Memory B cell (primary cell): ENCODE measurements at regions not wholly inside any gene's neighbourhood (a gene's known extent, or its start where the extent isn't known, plus 50 kb on each side); places are given as distances from the start of the nearest gene placed in this dataset.
"Not testable (repeated sequence)": the region's sequence is repeated elsewhere in the genome, so short reads cannot be mapped to it uniquely, and the experiment has no call there.

Source experiments
- ATAC-seq: fragments of 150-1000 bp; cut with Tn5 transposase; 2 replicates; pipeline ENCODE4 v1.10.0; 2021; ENCODE audit warnings: low read depth, mild to moderate bottlenecking, moderate library complexity
- DNase-seq, 2 donors: peaks; one replicate each; pipeline ENCODE4 v3.0.0; 2022; ENCODE audit warnings: low spot score in 2 of 2
- H3K27ac Mint-ChIP-seq: one replicate; pipeline ENCODE4 v1.8.0; 2022; ENCODE audit warnings: mild to moderate bottlenecking, moderate library complexity, mixed read lengths
- H3K27me3 Mint-ChIP-seq: one replicate; pipeline ENCODE4 v1.8.0; 2022; ENCODE audit warnings: mixed read lengths
- H3K36me3 Mint-ChIP-seq: one replicate; pipeline ENCODE4 v1.8.0; 2022; ENCODE audit warnings: mild to moderate bottlenecking, mixed read lengths
- H3K4me1 Mint-ChIP-seq: one replicate; pipeline ENCODE4 v1.8.0; 2022; ENCODE audit warnings: mixed read lengths
- H3K4me3 Mint-ChIP-seq: one replicate; pipeline ENCODE4 v1.8.0; 2022; ENCODE audit warnings: mild to moderate bottlenecking, moderate library complexity, mixed read lengths
- H3K9me3 Mint-ChIP-seq: one replicate; pipeline ENCODE4 v1.8.0; 2022; ENCODE audit warnings: mixed read lengths

DNA sequence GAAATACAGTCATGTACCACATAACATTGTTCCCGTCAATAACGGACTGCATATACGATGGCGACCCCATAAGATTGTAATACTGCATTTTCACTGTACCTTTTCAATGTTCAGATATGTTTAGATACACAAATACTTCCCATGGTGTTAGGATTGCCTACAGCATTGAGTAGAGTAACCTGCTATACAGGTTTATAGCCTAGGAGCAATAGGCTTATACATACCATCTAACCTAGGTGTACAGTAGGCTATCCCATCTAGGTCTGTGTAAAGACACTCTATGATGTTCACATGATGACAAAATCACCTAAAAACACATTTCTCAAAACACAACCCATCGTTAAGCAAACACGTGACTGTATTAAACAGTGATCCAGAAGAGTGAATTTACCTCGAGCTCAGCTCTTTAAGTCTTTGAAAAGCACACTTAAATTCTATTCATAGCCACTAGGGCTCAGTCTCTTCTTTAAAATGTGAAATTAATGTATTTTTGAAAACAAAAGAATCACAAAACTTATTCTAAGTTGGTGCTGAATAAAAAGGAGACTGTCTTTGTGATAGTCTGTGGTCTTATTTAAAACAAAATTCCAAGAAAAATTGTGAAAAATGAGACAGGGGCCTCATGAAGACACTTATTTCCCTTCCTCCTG lies 239.1 kb upstream of the ARID2 start:
- H3K36me3 Mint-ChIP-seq: no peaks in the 10 kb centered on the region

GRCh38 chr12:45494279-45494678 lies 235.2 kb upstream of the ARID2 start:
- no peak overlapping the region for H3K27ac Mint-ChIP-seq
- no peaks in the 10 kb centered on the region for H3K36me3 Mint-ChIP-seq
- DNase-seq (no peak), ATAC-seq (no peak)
- peaks cover 3% of the 10 kb centered on the region for H3K27me3 Mint-ChIP-seq
- H3K4me1 Mint-ChIP-seq: no peaks in the 10 kb centered on the region
- no peak overlapping the region for H3K4me3 Mint-ChIP-seq
- peaks cover 3% of the 10 kb centered on the region for H3K9me3 Mint-ChIP-seq

More for the DNA sequence above, 239.1 kb upstream of the ARID2 start:
- Mint-ChIP-seq H3K4me1 (no peaks in the 10 kb centered on the region), H3K4me3 (no peak overlapping the region), H3K27ac (no peak overlapping the region), H3K9me3 (peaks cover 3% of the 10 kb centered on the region), H3K27me3 (no peaks in the 10 kb centered on the region)
- ATAC-seq: no peak
- DNase-seq: no peak

DNA sequence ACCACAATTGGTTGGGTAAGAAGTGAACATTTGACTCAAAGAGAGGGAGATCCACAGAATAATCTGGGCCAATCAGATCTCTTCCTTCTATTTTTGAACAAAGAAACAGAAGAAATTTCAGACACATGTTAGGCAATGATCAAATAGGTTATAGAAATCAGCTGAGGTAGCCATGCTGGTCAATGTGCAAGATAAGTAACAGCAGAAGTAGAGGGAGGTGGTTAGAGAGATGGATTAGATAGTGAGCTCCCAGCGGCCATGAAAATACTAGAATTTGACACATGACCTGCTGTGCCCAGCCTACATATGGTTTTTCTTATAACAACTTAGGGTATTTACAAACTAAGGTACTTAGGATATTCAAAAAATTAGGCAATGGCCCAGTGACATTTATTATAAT lies 230.9 kb upstream of the ARID2 start:
- ATAC-seq: no peak
- Mint-ChIP-seq H3K36me3 (no peaks in the 10 kb centered on the region), H3K27me3 (peaks cover 3% of the 10 kb centered on the region)

DNA sequence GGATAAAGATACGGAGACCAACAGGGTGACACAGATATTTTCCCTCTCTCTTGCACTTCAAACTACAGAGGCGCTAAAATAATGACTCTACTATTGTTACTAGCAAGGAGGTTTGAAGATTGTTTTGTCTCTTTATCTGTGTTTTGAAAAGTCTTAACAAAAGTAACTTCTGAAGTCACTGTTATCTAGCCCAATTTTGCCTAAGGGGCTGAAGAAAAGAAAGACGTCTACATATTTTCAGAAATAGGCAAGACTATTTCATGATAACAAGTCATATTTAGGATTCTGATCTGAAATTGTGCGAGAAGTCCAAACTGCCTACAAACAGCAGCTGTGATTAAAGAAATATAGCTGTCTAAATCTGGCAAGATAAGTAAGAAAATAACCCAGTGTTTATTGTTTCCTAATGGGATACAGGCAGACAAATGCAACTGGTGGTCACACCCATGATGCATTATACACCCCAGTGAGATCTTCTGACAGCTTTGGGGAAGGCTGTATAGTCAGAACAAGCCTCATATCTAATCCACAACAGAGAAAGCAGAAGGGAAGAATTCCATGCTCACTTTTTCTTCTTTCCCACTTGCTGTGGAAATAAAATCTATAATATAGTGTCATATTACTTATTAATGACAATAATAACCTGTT lies 226.9 kb upstream of the ARID2 start:
- no peak overlapping the region for H3K27ac Mint-ChIP-seq
- H3K27me3 Mint-ChIP-seq: no peaks in the 10 kb centered on the region
- H3K4me3 Mint-ChIP-seq: no peak overlapping the region
- DNase-seq (no peak), ATAC-seq (no peak)
- no peaks in the 10 kb centered on the region for H3K9me3 Mint-ChIP-seq
- H3K4me1 Mint-ChIP-seq: peaks cover 3% of the 10 kb centered on the region
- no peaks in the 10 kb centered on the region for H3K36me3 Mint-ChIP-seq

More for the DNA sequence above, 230.9 kb upstream of the ARID2 start:
- H3K9me3 Mint-ChIP-seq: no peaks in the 10 kb centered on the region
- no peak overlapping the region for H3K4me3 Mint-ChIP-seq
- H3K4me1 Mint-ChIP-seq: peaks cover 3% of the 10 kb centered on the region
- H3K27ac Mint-ChIP-seq: no peak overlapping the region
- no peak for DNase-seq

DNA sequence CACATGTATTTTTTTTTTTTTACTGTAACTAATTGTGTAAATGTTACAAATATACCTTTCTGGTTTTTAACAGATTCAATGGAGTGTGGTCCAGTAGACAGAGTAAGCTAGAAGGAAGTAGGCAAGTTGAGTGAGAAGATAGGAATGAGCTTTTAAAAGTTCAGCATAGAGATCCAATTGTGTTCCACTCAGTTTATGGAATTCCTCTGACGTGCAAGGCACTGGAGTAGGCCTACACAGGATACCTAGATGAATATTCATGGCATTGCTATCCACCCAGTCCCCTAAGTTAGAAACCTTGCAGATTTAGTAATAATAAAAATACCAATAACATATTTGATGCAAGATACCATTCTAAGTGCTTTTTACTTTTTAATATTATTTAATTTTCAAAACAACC lies 225.6 kb upstream of the ARID2 start:
- peaks cover 3% of the 10 kb centered on the region for H3K4me1 Mint-ChIP-seq
- H3K4me3 Mint-ChIP-seq: no peak overlapping the region
- no peaks in the 10 kb centered on the region for H3K9me3 Mint-ChIP-seq
- no peak overlapping the region for H3K27ac Mint-ChIP-seq
- no peak for DNase-seq
- H3K27me3 Mint-ChIP-seq: no peaks in the 10 kb centered on the region
- no peaks in the 10 kb centered on the region for H3K36me3 Mint-ChIP-seq
- no peak for ATAC-seq

DNA sequence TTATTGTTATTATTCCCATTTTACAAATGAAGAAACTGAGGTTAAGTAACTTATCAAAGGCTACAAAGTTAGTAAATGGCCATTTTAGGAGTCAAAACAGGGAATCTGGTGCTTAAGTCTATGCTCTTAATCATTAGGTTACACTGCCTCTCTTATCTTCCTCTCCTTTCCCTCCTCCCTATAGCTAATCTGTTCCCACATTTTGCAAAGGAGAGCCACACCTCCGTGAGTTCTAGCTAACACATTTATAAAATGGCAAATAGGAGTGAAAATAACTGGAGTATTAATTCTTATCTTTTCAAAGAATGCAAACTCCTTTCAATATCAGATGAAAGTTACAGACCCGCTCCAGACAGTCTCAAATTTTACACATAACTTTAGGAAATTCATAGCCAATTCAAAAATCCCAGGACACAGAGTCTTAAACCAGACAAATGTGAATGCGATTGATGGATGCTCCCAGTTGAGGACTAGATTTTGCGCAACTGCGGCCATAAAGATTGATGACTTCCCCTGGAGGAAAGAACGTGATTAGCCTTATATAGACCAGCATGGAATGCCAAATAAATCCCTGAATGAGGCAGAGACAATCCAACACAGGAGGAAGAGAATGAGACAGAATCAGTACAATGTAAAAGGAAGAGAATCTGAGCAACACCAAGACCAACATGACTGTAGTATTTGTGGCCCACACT lies 225.0 kb upstream of the ARID2 start:
- Mint-ChIP-seq H3K36me3 (no peaks in the 10 kb centered on the region), H3K4me1 (peaks cover 3% of the 10 kb centered on the region), H3K27ac (no peak overlapping the region), H3K27me3 (no peaks in the 10 kb centered on the region), H3K4me3 (no peak overlapping the region), H3K9me3 (no peaks in the 10 kb centered on the region)
- ATAC-seq: no peak
- DNase-seq: no peak

DNA sequence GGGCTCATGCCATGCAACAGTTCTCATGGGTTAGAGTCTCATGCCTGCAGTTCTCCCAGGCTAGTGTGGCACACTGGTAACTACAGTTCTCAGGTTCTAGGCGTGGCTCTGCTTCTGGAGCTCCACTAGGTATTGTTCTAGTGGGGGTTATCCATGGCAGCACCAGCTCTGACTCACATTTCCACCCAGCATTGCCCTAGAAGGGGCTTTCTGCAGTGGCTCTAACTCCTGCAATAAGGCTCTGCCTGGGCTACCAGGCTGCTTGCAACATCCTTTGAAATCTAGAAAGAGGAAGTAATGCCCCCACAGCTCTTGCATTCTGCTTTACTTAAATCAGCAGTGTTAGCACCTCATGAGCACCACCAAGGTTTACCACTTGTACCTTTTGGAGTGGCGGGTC lies 220.3 kb upstream of the ARID2 start:
- Mint-ChIP-seq H3K4me3 (no peak overlapping the region), H3K4me1 (no peaks in the 10 kb centered on the region), H3K27ac (no peak overlapping the region), H3K9me3 (peaks cover 5% of the 10 kb centered on the region), H3K36me3 (peaks cover 3% of the 10 kb centered on the region), H3K27me3 (peaks cover 2% of the 10 kb centered on the region)
- DNase-seq (peak in 1 of 2 donors; percentile 17), ATAC-seq (peak; percentile 94)

GRCh38 chr12:45509621-45510020 lies 219.9 kb upstream of the ARID2 start:
- H3K4me3 Mint-ChIP-seq: no peak overlapping the region
- H3K9me3 Mint-ChIP-seq: peaks cover 5% of the 10 kb centered on the region
- H3K27ac Mint-ChIP-seq: no peak overlapping the region
- peaks cover 3% of the 10 kb centered on the region for H3K36me3 Mint-ChIP-seq
- no peak for ATAC-seq
- H3K4me1 Mint-ChIP-seq: no peaks in the 10 kb centered on the region
- peaks cover 2% of the 10 kb centered on the region for H3K27me3 Mint-ChIP-seq
- DNase-seq: no peak

DNA sequence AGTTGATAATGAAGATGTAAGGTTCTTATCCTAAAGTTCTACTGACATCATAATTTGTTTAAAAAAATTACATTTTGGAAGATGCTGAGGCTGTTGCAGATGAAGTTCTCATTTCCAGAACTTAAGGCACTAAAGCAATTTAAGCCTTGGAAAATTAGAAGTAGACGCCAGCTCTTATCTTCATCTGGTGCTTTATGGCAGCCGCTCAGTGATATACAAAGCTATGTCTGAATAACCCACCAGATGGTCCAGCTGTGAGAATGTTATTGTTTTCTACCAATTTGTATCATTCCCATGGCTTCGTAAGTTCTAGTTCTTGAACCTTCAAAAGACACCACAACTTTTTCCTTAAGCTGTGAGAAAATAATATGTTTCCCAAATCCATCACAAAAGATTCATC lies 212.1 kb upstream of the ARID2 start:
- H3K4me3 Mint-ChIP-seq: no peak overlapping the region
- ATAC-seq (no peak), DNase-seq (no peak)
- peaks cover 2% of the 10 kb centered on the region for H3K9me3 Mint-ChIP-seq
- peaks cover 8% of the 10 kb centered on the region for H3K27me3 Mint-ChIP-seq
- H3K4me1 Mint-ChIP-seq: peaks cover 7% of the 10 kb centered on the region
- H3K27ac Mint-ChIP-seq: no peak overlapping the region
- H3K36me3 Mint-ChIP-seq: no peaks in the 10 kb centered on the region

DNA sequence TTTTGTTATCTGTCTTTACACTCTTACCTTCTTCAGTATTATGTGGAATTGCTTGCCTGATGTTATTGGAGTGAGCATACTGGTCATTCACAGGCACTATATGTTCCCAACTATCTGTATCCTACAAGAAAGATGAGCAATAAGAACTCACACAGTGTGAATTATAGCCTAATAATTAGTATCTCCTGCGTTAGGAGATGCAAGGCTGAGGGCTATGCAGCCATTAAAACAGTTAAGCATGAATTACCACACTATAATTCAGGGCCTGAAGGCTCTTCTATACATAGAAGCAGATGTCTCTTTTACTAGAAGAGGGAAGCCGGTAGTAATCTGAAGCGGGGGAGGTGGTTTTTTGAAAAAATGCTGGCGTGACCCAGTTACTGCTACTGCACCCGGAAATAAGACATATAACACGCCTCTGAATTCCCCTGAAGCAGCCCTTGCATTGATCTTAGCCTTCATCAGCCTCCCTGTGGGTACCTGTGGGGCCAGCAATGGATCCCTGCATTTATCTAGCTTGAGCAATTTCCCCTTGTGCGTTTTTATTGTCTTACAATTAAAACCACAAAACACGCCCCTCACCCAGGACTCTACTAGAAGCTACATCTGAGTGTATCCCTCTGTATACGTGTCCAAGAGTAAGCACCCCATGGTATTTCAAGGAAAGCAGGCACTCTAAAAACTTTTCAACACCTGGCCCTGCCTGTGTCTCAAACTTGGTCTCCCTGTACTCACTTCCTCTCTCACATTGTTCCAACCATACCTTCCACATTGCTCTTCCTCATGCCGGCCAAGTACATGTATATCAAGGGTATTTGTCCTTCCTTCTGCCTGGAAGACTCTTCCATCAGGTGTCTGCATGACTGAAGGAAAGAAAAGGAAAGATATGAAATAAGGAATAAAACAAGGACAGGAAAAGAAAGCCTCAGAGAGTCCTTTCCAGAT lies 210.9 kb upstream of the ARID2 start:
- H3K4me3 Mint-ChIP-seq: no peak overlapping the region
- H3K27ac Mint-ChIP-seq: no peak overlapping the region
- H3K9me3 Mint-ChIP-seq: peaks cover 6% of the 10 kb centered on the region
- H3K36me3 Mint-ChIP-seq: peaks cover 7% of the 10 kb centered on the region
- H3K27me3 Mint-ChIP-seq: peaks cover 9% of the 10 kb centered on the region
- DNase-seq (no peak), ATAC-seq (peak; percentile 86)
- peaks cover 7% of the 10 kb centered on the region for H3K4me1 Mint-ChIP-seq

DNA sequence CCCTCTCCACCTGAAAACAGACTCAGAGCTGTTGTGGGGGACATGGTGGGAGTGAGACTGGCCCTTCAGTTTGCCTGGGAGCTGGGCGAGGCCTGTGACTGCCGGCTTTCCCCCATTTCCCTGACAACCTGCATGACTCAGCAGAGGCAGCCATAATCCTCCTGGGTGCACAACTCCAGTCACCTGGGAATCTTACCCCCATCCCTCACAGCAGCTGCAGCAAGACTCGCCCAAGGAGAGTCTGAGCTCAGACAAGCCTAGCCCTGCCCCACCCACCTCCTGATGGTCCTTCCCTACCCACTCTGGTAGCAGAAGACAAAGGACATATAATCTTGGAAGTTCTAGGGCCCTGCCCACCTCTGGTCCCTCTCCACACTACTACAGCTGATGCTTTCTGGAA lies 207.3 kb upstream of the ARID2 start:
- Mint-ChIP-seq H3K4me1 (peaks cover 7% of the 10 kb centered on the region), H3K36me3 (peaks cover 13% of the 10 kb centered on the region), H3K27me3 (peaks cover 8% of the 10 kb centered on the region), H3K27ac (no peak overlapping the region), H3K9me3 (peaks cover 22% of the 10 kb centered on the region), H3K4me3 (no peak overlapping the region)
- DNase-seq: no peak
- ATAC-seq: no peak

- not testable (repeated sequence) for H3K4me3 Mint-ChIP-seq, ATAC-seq, H3K27me3 Mint-ChIP-seq, DNase-seq, H3K4me1 Mint-ChIP-seq, H3K27ac Mint-ChIP-seq
- Mint-ChIP-seq H3K9me3 (peaks cover 29% of the 10 kb centered on the region), H3K36me3 (peaks cover 13% of the 10 kb centered on the region)
These were observed 202.7 kb upstream of the ARID2 start for GRCh38 chr12:45526823-45527222.

DNA sequence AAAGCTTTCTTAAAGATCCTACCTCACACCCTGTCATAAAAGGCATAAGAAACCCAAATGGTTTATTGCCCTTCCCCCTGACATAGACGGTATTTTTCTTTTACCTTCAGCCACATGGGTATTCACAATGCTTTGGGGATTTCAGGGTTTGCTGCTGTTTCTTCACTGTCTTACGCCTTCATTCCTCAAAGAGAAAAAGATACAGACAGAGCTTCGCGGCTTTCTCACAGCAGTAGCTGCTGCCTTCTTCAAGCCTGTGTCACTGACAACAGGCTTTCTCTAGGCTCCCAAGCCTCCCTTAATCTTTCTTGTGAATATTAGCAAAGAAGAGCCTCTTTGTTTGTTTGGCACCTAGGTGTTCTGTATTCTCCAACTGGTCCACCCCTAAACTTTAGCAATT lies 197.4 kb upstream of the ARID2 start:
- Mint-ChIP-seq H3K36me3 (peaks cover 3% of the 10 kb centered on the region), H3K27ac (no peak overlapping the region)

More for the DNA sequence above, 197.4 kb upstream of the ARID2 start:
- Mint-ChIP-seq H3K27me3 (peaks cover 12% of the 10 kb centered on the region), H3K9me3 (peaks cover 12% of the 10 kb centered on the region), H3K4me1 (no peaks in the 10 kb centered on the region), H3K4me3 (no peak overlapping the region)
- no peak for DNase-seq
- ATAC-seq: no peak
